PC-3 (cell line): ENCODE measurements at regions not wholly inside any gene's neighbourhood (a gene's known extent, or its start where the extent isn't known, plus 50 kb on each side); places are given as distances from the start of the nearest gene placed in this dataset.

Source experiments
- CTCF ChIP-seq: fragments of 300-600 bp; sonication (generic); conservative IDR thresholded peaks from 2 replicates; pipeline ENCODE4 v1.5.1; 2017; ENCODE audit warnings: antibody characterized with exemption, low read depth, mild to moderate bottlenecking, low read length
- EZH2 ChIP-seq: fragments of 300-600 bp; sonication (generic); IDR thresholded peaks from one replicate; pipeline ENCODE4 v1.6.1; 2017; ENCODE audit warnings: antibody characterized with exemption, mild to moderate bottlenecking, low read length; ENCODE audit not compliant: unreplicated experiment
- EZH2phosphoT487 ChIP-seq: fragments of 300-600 bp; sonication (generic); IDR thresholded peaks from 2 replicates; pipeline ENCODE4 v1.6.1; 2018; ENCODE audit warnings: mild to moderate bottlenecking, antibody characterized with exemption, low read length, borderline replicate concordance

DNA sequence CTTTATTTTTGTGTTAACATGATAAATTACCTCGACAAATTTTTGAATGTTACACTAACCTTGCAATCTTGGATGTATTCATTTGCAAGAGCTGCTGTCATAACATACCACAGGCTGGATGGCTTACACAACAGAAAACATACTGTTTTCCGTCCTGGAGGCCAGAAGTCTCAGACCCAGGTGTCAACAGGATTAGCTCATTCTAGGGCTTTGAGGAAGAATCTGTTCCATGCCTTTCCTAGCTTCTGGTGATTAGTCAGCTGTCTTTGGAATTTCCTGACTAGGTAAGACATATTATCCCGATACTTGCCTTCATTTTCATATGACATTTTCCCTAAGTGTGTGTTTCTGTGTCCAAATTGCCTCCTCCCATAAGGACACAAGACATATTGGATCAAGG is 188.6 kb upstream of the CDH19 start:
- TF ChIP-seq CTCF (no peak), EZH2phosphoT487 (no peak), EZH2 (no peak)
